HCT116 (cell line): ENCODE measurements at regions not wholly inside any gene's neighbourhood (a gene's known extent, or its start where the extent isn't known, plus 50 kb on each side); places are given as distances from the start of the nearest gene placed in this dataset.

ENCODE experiments used
- ATAC-seq: fragments of 200-7000 bp; cut with Tn5 transposase; 2 replicates; pipeline ENCODE4 v1.9.1; 2020; ENCODE audit warnings: mild to moderate bottlenecking, moderate library complexity
- BruUV-seq: library from RNA; stranded (reverse); fragments of 400-500 nt; replicated peaks from 2 replicates; lab custom pipeline; 2021; lab: Mats Ljungman, UMichigan
- CTCF ChIA-PET: fragments of 300-600 bp; sonication (Branson Sonifier 250); formaldehyde crosslinking; loops from one replicate; lab custom pipeline; 2021; ENCODE audit warnings: antibody characterized with exemption; lab: Charles Lee
- POLR2A ChIA-PET: fragments of 300-600, 350-600 bp; sonication (Branson Sonifier 250); formaldehyde crosslinking; loops from one replicate; lab custom pipeline; 2021; ENCODE audit warnings: antibody characterized with exemption; lab: Charles Lee
- RAD21 ChIA-PET, 2 experiments: fragments of 300-600 bp; sonication (Branson Sonifier 250); formaldehyde crosslinking; loops; one replicate each; lab custom pipeline; 2023; ENCODE audit warnings: low total read pairs in 2 of 2; ENCODE audit not compliant: uncharacterized antibody in 2 of 2, unreplicated experiment in 2 of 2, low non-redundant PET in 1 of 2; lab: Charles Lee
- DNase-seq: peaks from one replicate; pipeline ENCODE4 v3.0.0-alpha.2; 2010; ENCODE audit warnings: low read depth, low spot score
- H2AFZ ChIP-seq: fragments of 200-600 bp; shearing (Covaris generic), sonication (generic); 2 replicates; pipeline ENCODE4 v1.6.1; 2017; ENCODE audit warnings: low read depth, mixed run types, mixed read lengths, antibody characterized with exemption, low read length; ENCODE audit not compliant: poor library complexity, severe bottlenecking
- H3K27ac ChIP-seq: 2 replicates; pipeline ENCODE4 v1.5.1; 2012; ENCODE audit warnings: low read depth, low read length
- H3K27me3 ChIP-seq: fragments of 200-600 bp; sonication (generic); 2 replicates; pipeline ENCODE4 v1.6.1; 2016; ENCODE audit warnings: mixed run types, low read length, mixed read lengths; ENCODE audit not compliant: insufficient read depth
- H3K36me3 ChIP-seq, 2 experiments: fragments of 200-500 bp in 1 of 2; fragments of 200-600 bp in 1 of 2; sonication (Bioruptor generic) in 1 of 2; sonication (generic) in 1 of 2; 2 replicates each; pipeline versions ENCODE4 v1.5.1 to v1.6.1; 2014 to 2016; ENCODE audit warnings: low read length in 2 of 2, inconsistent platforms in 1 of 2, mixed read lengths in 1 of 2, mixed run types in 1 of 2; ENCODE audit not compliant: insufficient read depth in 2 of 2, control insufficient read depth in 1 of 2
- H3K4me1 ChIP-seq, 2 experiments: fragments of 200-600 bp in 1 of 2; sonication (generic) in 1 of 2; 2 replicates each; pipeline versions ENCODE4 v1.5.1 to v1.6.1; 2012 to 2017; ENCODE audit warnings: low read length in 2 of 2, inconsistent platforms in 1 of 2, mild to moderate bottlenecking in 1 of 2, mixed read lengths in 1 of 2, mixed run types in 1 of 2, moderate library complexity in 1 of 2; ENCODE audit not compliant: insufficient read depth in 2 of 2, control insufficient read depth in 1 of 2
- H3K4me2 ChIP-seq: fragments of 200-600 bp; sonication (generic); 2 replicates; pipeline ENCODE4 v1.6.1; 2017; ENCODE audit warnings: mixed run types, low read length, mixed read lengths
- H3K4me3 ChIP-seq, 2 experiments: fragments of 200-600 bp in 1 of 2; sonication (generic) in 1 of 2; replicated peaks in 1 of 2; 2 replicates each; pipeline ENCODE4 v1.5.1; 2011 to 2016; ENCODE audit warnings: low read length in 2 of 2, control low read depth in 1 of 2, low read depth in 1 of 2, mild to moderate bottlenecking in 1 of 2, mixed read lengths in 1 of 2, mixed run types in 1 of 2
- H3K79me2 ChIP-seq: fragments of 200-600 bp; sonication (generic); 2 replicates; pipeline ENCODE4 v1.6.1; 2017; ENCODE audit warnings: mild to moderate bottlenecking, mixed run types, low read length, moderate library complexity, mixed read lengths; ENCODE audit not compliant: insufficient read depth
- H3K9ac ChIP-seq: fragments of 200-600 bp; sonication (generic); 2 replicates; pipeline ENCODE4 v1.6.1; 2016; ENCODE audit warnings: low read length, mixed read lengths
- H3K9me2 ChIP-seq: fragments of 200-600 bp; sonication (generic), shearing (Covaris generic); 2 replicates; pipeline ENCODE4 v1.6.1; 2017; ENCODE audit warnings: mixed run types, mild to moderate bottlenecking, moderate library complexity; ENCODE audit not compliant: insufficient read depth
- H3K9me3 ChIP-seq, 2 experiments: fragments of 200-500 bp in 1 of 2; fragments of 200-600 bp in 1 of 2; sonication (Bioruptor generic) in 1 of 2; sonication (generic) in 1 of 2; 2 replicates each; pipeline ENCODE4 v1.6.1; 2014 to 2017; ENCODE audit warnings: low read length in 2 of 2, mixed read lengths in 2 of 2, inconsistent platforms in 1 of 2, low read depth in 1 of 2, mild to moderate bottlenecking in 1 of 2, mixed run types in 1 of 2, moderate library complexity in 1 of 2; ENCODE audit not compliant: control insufficient read depth in 1 of 2, insufficient read depth in 1 of 2
- H4K20me1 ChIP-seq: fragments of 200-600 bp; sonication (generic), shearing (Covaris generic); 2 replicates; pipeline ENCODE4 v1.6.1; 2017; ENCODE audit warnings: mixed run types, mild to moderate bottlenecking, moderate library complexity; ENCODE audit not compliant: insufficient read depth
- ATF3 ChIP-seq: IDR thresholded peaks from 2 replicates; pipeline ENCODE4 v1.6.1; 2012
- CBX3 ChIP-seq: IDR thresholded peaks from 2 replicates; pipeline ENCODE4 v1.6.1; 2012; ENCODE audit warnings: low read depth
- EGR1 ChIP-seq: IDR thresholded peaks from 2 replicates; pipeline ENCODE4 v1.6.1; 2012; ENCODE audit warnings: low read depth
- EZH2 ChIP-seq: fragments of 200-600 bp; sonication (generic); IDR thresholded peaks from 2 replicates; pipeline ENCODE4 v1.6.1; 2017; ENCODE audit warnings: antibody characterized with exemption, mixed run types
- EZH2phosphoT487 ChIP-seq: fragments of 200-600 bp; IDR thresholded peaks from 2 replicates; pipeline ENCODE4 v1.6.1; 2018; ENCODE audit warnings: antibody characterized with exemption, borderline replicate concordance
- JUND ChIP-seq: IDR thresholded peaks from 2 replicates; pipeline ENCODE4 v1.6.1; 2012
- MAX ChIP-seq: IDR thresholded peaks from 2 replicates; pipeline ENCODE4 v1.6.1; 2012
- POLR2A ChIP-seq: IDR thresholded peaks from 2 replicates; pipeline ENCODE4 v1.7.0; 2011; ENCODE audit warnings: borderline replicate concordance; ENCODE audit not compliant: insufficient read depth, insufficient read length; ENCODE audit errors: extremely low read depth
- SIN3A ChIP-seq: IDR thresholded peaks from 2 replicates; pipeline ENCODE4 v1.6.1; 2012; ENCODE audit warnings: low read depth
- SP1 ChIP-seq: IDR thresholded peaks from 2 replicates; pipeline ENCODE4 v1.6.1; 2012; ENCODE audit warnings: low read depth
- SRF ChIP-seq: IDR thresholded peaks from 2 replicates; pipeline ENCODE4 v1.6.1; 2012; ENCODE audit warnings: low read depth
- TCF7L2 ChIP-seq: IDR thresholded peaks from 2 replicates; pipeline ENCODE4 v1.7.0; 2011; ENCODE audit warnings: borderline replicate concordance, inconsistent platforms; ENCODE audit not compliant: insufficient read depth, insufficient read length; ENCODE audit errors: extremely low read depth
- YY1 ChIP-seq: IDR thresholded peaks from 2 replicates; pipeline ENCODE4 v1.6.1; 2011; ENCODE audit warnings: low read length, low read depth, moderate library complexity, mild to moderate bottlenecking; ENCODE audit not compliant: insufficient replicate concordance; ENCODE audit errors: extremely low read depth
- ZBTB33 ChIP-seq: IDR thresholded peaks from 2 replicates; pipeline ENCODE4 v1.6.1; 2011; ENCODE audit warnings: mild to moderate bottlenecking, low read length, moderate library complexity; ENCODE audit not compliant: insufficient replicate concordance; ENCODE audit errors: extremely low read depth
- ZFX ChIP-seq: fragments of 450-650 bp; IDR thresholded peaks from 2 replicates; pipeline ENCODE4 v1.6.1; 2017
- ZNF274 ChIP-seq: fragments of 200-500 bp; sonication (Bioruptor generic); IDR thresholded peaks from 2 replicates; pipeline ENCODE4 v1.6.1; 2014; ENCODE audit warnings: mild to moderate bottlenecking, low read depth, low read length, inconsistent platforms
- intact Hi-C: fragments of 100-400 bp; cut with micrococcal nuclease; formaldehyde crosslinking; loops from 2 replicates; pipeline ENCODE4 v1.10.0; 2022

GRCh38 chr5:53263151-53263550 lies 153.6 kb upstream of the MOCS2 start:
- no peak overlapping the region for H3K9ac ChIP-seq
- H3K9me2 ChIP-seq: no peaks in the 10 kb centered on the region
- intact Hi-C loops: loop anchor here (2.0 kb wide), 1 partner anchor 956 kb away; no protein-coding TSS in a partner anchor
- no peak for ATAC-seq
- no peaks in the 10 kb centered on the region for H3K4me1 ChIP-seq
- H3K27ac ChIP-seq: no peak overlapping the region
- H3K79me2 ChIP-seq: no peaks in the 10 kb centered on the region
- H3K27me3 ChIP-seq: no peaks in the 10 kb centered on the region
- BruUV-seq: no TSS peak
- DNase-seq: no peak
- TF ChIP-seq ATF3 (no peak), ZNF274 (no peak), SRF (no peak), CBX3 (no peak), SP1 (no peak), JUND (no peak)
- TF ChIP-seq, all 23 proteins: peak for 0
- Histone ChIP-seq H3K9me3 (no peaks in the 10 kb centered on the region), H2AFZ (no peak overlapping the region), H3K4me3 (no peak overlapping the region), H3K36me3 (no peaks in the 10 kb centered on the region), H3K4me2 (no peak overlapping the region), H4K20me1 (no peaks in the 10 kb centered on the region)
- ChIA-PET RAD21 (no interaction called here), CTCF (no interaction called here), POLR2A (interaction anchor here (0.7 kb wide), 1 partner anchor 911 kb away, joined by 3 read pairs; no protein-coding TSS in a partner anchor)

- Histone ChIP-seq H3K9ac (no peak overlapping the region), H3K4me3 (no peak overlapping the region), H3K4me1 (no peaks in the 10 kb centered on the region), H3K9me2 (no peaks in the 10 kb centered on the region), H3K79me2 (no peaks in the 10 kb centered on the region), H3K27me3 (no peaks in the 10 kb centered on the region), H3K4me2 (no peak overlapping the region), H3K9me3 (no peaks in the 10 kb centered on the region), H3K27ac (no peak overlapping the region), H3K36me3 (no peaks in the 10 kb centered on the region), H2AFZ (no peak overlapping the region), H4K20me1 (no peaks in the 10 kb centered on the region)
- ChIA-PET POLR2A (no interaction called here), RAD21 (no interaction called here), CTCF (no interaction called here)
- DNase-seq (no peak), ATAC-seq (no peak)
- intact Hi-C loops: no loop called here
- BruUV-seq: no TSS peak
- TF ChIP-seq JUND: no peak
- no peak for TF ChIP-seq POLR2A
- TF ChIP-seq EZH2phosphoT487: no peak
- TF ChIP-seq YY1: no peak
- no peak for TF ChIP-seq CBX3
- no peak for TF ChIP-seq SIN3A
- TF ChIP-seq MAX: no peak
- no peak for TF ChIP-seq SP1
- no peak for TF ChIP-seq TCF7L2
- no peak for TF ChIP-seq EZH2
- TF ChIP-seq ZNF274: no peak
- no peak for TF ChIP-seq EGR1
- TF ChIP-seq ZBTB33: no peak
- TF ChIP-seq ATF3: no peak
- TF ChIP-seq SRF: no peak
- no peak for TF ChIP-seq ZFX
Observed at GRCh38 chr5:53265043-53265442, 155.5 kb upstream of the MOCS2 start.
